Anterior cingulate cortex (tissue), 58 donors: ENCODE measurements at regions not wholly inside any gene's neighbourhood (a gene's known extent, or its start where the extent isn't known, plus 50 kb on each side); places are given as distances from the start of the nearest gene placed in this dataset.

ENCODE experiments used
- DNase-seq, 58 donors: peaks; one replicate each; lab custom pipeline; 2025; lab: John Stamatoyannopoulos, UW

DNA sequence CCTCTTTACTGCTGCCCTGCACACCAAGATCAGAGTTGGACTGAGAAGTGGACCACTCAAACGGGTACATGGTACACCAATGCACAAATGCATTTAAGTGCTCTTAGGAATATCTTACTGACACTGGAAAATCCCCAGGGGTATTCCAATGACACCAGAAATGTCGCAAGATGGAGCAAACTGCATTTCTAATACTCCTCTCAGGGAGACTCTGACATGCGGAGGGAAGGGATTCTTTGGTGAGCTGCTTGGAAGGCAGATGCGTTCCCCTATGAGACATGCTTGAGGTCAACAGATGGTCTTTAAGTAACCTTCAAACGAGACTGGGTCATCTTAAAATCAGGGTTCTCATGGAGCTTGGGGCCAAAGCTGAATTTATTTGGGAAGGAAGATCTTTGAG lies 521.8 kb upstream of the TCF4 start:
- DNase-seq: no peak

DNA sequence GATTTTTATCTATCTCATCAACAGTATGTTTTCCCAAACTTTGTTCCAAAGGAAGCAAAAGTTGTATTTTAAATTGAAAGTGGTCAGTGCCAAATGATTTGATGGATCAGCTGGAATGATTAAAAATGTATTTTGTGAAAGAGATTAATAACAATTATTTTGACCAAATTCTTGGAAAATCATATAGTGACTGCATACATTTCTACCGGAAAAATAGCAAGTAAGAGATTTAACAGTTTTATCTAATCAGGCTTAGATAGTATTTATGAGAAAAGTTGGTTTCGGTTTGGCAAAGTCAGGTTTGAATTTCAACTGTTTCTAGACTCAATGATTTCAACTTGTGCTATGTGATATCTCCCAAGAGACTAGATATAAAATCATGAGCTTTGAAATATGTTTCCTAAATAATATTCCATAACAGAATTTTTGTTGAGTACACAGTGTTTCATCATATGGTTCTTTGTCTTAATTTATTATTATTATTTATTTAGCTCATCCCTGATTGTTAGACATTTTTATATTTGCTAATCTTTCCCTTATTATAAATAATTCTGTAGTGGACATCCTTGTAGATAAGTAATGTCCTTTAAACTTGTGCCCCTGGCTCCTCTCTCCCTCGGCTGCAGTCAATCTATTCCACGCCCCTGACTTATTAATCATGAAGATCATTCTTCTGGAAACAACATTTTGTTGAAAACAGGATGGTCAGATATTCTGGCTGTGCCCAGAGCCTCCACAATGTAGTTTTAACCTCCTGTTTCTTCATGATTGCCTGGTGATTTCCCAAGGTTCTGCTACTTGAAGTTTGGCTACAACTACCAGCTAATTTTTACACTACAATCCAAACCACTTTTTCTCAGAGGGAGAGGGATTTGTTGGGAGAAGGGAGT lies 520.7 kb upstream of the TCF4 start:
- DNase-seq: no peak

DNA sequence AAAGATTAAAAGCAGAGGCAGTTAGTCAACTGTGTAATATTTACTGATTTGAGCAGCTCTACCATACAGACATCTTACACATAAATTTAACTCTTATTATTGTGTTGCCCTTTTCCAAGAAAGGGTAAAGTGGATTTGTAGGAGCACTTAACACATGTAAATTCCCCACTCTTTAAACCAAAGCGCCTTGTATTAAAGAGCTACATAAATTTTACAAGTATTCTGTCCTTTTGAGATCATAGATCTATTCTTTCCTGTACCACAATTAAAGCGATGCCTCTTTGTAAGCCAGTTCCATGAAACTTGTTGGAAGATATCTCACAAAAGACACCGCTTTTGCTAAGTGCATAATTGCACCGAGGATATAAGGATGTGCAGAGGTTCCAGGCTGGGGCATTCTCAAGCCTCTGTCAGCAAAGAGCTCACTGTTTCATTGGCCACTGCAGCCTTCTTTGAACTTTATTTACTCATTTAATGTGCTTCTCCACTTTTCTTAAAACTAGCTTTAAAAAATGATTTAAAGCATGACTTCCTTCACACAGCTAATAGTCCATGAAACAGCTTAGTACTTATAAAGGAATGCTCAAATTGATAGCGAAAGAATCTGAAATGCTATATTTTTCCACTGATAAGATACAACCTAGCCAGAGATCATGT lies 520.0 kb upstream of the TCF4 start:
- DNase-seq: no peak

DNA sequence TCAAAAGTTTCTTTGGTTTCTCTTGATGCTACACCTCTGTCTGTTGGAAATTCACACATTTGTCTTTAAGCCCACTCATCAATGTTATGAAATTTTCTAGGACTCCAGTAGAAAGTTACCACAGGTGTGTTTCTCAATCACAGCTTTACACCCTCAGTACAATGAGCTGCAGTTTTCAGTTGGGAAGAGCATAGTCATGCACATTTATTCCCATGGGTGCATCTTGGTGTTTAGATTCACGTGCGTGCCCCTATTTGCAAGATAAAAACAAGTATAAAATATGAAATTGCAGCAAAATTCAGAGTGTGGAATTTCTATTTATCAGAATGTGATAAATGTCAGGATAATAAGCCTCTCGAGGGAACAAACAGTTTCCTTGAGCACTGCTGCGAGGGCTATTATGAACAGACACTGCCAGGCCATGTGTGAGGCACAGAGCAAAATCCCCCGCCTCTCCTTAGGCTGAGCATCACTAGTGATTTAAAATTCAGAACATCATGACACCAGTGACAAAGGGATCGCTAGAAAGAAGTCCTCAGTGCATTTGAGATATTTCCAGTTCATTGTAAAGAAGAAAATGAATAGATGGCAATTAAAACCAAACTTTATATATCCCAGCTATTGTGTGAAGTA lies 512.2 kb upstream of the TCF4 start:
- DNase-seq: no peak

DNA sequence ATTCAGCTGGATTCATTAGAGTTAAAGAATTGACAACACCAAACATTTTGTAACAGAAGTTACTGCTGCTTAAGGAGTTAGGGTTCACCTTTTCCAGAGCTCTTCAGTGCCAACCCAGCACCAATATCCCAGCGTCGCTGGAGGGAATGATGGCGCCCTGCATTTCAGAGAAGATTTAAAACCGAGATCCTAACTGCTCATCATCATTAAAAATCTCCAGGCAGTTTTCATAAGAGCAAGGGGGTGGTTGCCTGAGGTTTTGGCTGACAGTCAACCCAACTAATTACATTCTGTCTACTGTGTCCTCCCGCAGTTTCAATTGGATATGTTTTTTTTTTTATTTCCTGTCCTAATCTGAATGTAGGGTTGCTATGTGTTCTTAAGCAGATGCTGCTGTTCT lies 509.6 kb upstream of the TCF4 start:
- no peak for DNase-seq

DNA sequence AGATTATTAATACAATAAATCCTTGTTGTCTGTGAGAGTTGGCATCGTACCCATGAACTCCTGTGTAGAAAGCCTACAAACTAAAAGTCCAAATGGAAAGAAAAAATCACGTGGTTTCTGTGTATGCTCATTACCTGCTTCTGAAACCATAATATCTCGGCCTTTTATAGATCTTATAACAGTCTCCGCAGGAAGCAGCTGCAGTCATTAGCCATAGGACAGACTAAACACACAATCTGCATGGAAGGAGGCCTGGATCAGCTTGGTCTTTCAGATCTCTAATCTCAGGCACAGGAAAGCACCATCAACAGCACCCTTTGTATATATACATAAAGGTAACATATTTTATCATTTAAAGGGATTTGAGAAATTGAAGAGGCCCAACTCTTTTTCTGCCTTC lies 508.9 kb upstream of the TCF4 start:
- DNase-seq: no peak

DNA sequence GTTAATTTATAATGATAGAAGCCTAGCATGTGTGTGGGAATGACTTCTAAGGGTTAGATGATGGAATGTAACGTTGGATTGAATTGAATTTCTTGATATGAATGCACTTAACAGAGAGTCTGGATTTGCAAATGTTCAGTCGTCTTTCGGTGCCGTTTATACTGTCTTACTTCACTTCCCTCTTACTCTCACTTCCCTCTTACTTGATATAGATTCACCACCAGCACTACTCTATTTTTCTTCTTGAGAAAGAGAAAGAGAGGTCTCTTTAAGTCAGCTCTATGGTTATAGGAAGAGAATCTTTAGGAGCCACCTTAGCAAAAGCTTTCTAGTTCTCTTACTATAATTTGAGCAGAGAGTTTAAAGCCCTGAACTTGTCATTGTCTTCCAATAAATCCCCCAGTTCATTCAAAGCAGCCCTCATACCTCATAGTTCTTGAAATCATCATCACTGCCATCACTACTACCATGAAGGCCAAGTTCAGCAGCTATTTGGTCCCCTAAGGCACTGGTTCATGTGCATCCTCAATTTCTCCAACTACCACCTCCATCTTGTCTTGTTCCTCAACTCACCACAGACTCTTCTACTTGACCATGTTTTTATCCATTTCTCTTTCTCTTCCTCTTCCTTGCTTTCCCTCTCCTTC lies 501.7 kb upstream of the TCF4 start:
- no peak for DNase-seq

DNA sequence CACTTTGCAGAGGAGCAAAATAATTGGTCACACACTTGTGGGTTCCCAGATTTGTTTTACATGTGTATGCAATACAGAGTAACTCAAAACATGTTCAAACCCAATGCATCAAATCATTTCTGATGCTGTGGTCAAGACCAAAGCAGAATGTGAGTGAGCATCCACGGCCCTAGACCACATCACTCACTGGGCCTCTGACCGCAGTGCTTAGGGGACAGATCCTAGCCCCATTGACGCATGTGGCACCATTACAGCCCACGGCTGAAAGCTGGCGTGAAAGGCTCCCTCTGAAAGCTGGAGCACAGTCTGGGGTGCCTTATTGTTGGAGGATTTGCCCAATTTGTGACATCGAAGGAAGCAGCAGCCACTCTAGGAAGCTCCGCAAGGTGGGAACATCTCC lies 498.8 kb upstream of the TCF4 start:
- DNase-seq: no peak

DNA sequence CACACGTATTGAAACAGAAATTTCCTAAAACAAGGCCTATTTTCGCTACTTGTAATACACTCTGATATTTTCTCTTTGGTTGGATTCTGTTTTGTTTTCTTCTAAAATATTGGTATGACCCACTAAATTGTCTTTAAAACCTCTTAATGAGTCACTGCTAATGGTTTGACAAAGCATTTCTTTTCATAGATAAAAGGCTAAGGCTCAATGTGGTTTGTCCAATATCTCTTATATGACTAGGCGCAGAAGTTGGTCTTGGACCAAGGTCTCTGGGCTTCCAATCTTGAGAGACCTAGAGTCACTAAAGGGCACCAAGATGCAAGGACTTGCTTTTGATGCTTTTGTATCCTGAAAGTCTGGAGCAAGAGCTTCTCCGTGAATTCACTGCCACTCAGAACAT lies 498.2 kb upstream of the TCF4 start:
- no peak for DNase-seq

DNA sequence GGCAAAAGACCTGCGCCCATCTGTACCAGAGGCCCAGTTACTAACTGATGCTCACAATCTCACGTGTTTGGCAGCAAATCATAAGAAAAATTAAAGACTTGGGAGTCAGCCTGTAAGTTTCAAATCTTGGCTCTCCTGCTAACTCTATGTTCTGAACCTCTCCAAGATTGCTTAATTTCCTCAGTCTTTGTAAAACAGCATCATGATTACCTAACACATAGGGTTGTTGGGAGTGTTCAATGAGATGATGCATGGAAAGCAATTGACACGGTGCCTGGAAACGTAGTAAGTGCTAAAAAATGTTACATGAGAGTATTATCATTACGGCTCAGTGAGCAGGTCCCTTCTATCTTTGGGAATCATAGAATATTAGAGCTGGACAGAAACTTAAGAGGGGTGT lies 497.6 kb upstream of the TCF4 start:
- no peak for DNase-seq

DNA sequence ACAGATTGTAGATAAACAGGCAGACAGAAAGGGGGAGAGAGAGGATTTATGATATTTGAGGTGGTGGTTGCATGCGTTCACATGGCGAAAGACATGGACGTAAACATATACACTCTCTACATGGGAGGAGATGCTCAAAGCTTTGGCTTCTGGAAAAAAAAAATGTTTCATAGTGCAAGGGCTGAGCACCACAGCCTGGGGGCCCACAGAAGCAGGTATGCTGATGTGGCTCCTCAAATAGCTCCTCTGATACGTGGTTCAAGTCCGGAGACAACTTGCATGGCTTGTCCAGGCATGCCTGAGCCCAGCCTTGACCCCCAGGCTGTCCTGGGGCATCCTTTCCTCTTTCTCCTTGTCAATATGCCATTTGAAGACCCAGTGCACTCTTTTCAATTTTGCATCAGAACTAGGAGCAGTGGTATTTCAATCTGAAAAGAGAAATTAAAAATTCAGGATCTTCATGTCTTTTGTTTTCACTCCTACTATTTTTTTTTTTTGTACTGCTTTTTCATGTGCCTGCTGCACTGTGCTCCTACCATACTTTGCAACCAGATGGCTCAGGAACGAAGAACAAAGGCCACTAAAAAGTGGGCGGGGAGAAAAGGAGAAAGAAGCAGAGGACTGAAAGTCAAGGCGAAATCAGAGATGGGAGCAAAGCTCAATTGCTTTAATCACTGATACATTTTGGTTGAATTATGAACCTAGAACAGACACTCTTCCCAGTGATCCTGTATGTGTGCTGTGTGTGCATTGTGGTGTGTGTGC lies 495.7 kb upstream of the TCF4 start:
- peak in 2 of 58 donors; percentile 4 to 14 for DNase-seq

DNA sequence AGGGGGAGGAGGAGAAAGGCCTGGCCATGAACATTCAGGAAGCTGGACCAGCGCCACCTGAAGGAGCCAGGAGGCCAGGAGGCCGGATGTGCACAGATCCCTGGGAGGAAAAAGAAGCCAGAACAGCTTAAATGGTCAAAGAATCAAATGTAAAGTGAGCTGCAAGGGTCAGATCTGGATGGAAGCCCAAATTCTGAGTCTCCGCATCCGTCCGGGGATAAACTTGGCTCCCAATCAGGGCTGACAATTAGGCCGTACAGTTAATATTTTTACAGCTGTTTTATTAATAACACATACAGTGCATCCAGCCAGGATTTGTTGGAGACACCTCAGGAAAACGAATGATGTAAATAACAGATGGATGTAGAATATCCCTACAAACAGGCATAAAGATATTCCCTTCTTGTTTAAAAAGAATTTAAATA lies 495.1 kb upstream of the TCF4 start:
- DNase-seq: peak in 5 of 58 donors; percentile 1 to 7 (median 5)

DNA sequence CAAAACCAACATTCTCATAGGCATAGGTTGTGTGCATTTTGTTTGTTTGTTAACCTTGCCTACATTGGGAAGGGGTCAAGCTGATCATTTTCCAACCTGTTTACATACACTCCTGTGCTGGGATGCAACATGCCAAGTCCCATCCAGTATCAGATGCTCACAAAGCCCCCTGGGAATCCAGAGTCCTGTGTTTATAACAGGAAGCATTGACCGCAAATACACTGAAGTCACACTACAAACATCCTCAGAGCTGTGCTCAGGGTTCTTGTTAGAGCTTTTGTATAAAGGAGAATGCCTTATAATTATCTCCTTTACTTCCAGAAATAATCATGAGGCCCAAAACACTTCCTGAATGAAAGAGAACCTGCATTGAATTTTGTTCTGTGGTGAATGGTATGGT lies 488.7 kb upstream of the TCF4 start:
- DNase-seq: no peak

DNA sequence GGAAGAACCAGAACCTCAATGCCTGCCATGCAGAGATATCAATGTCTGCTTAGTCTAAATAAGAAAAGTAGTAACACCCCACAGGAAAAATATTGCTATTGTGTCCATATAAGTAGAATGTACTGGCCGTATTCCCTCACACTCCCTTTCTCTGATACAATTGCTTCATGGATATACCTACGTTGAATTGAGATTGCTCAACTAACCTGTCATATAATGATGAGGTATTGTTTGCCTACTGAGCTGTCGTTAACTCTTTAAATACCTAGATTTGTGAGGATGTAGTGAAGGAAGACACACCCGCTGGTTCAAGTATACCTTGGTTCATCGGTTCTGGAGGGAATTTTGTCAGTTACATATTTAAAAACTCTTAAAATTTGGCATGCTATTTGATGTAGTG lies 480.7 kb upstream of the TCF4 start:
- DNase-seq: no peak

DNA sequence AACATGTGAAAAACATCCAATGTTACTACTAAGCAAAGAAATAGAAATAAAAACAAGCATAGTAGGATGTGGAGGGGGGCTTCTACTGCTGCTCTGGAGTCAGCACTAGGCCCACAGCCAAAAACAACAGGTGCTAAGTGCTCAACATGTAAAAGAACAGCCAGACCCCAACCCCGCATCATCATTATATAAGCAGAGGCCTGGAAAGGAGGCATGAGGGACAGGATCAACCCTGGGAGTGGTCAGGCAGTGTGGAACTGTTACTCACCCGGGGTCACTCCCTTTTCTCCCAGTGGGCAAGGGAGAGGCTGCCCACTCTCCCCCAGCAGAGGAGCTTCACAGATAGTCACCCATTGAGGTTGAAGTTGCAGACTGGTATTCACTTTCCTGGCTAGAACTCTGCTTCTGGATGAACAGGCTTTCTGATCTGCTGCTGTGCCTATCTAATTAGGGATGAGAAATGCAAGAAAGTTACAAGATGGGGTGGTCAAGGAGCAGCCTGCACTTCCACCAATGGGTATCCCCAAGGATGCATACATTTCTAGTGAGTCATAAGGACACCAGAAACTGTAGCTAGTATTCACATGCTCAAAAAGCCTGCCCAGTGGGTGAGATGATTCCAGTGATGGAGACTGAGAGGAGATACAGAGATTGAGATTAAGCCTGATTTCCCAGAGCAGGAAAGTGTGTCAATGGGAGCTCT lies 480.1 kb upstream of the TCF4 start:
- DNase-seq: no peak

DNA sequence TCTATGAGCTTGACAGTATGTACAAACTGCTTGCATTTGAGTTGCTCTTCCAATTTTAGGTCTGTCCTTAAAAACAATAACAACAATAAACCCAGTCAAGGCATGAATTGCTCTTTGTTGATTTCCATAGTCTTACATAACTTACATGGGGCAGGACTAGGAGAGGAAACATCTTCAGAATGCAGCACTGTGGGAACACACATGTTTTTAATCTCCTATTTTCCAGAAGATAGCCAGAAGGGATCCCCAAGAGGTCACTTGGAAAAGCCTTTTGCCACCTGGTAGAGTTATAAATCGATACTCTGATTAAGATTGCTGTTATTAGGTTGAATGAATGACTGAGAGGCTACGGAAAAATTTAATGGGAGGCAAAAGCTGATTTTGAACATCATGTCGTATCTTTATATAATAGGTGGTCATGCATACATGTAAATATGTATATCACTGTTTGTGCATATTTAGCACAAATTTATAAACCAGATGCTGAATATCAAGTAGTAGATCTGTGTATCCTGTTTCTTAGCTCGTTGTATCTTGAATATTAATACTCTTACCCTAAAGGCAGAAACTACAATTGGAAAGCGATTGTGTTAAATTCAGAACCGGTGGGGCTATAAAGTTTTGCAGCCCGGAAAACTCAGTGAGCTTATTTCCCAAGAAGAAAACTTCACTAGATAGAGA lies 479.4 kb upstream of the TCF4 start:
- peak in 1 of 58 donors; percentile 16 for DNase-seq

DNA sequence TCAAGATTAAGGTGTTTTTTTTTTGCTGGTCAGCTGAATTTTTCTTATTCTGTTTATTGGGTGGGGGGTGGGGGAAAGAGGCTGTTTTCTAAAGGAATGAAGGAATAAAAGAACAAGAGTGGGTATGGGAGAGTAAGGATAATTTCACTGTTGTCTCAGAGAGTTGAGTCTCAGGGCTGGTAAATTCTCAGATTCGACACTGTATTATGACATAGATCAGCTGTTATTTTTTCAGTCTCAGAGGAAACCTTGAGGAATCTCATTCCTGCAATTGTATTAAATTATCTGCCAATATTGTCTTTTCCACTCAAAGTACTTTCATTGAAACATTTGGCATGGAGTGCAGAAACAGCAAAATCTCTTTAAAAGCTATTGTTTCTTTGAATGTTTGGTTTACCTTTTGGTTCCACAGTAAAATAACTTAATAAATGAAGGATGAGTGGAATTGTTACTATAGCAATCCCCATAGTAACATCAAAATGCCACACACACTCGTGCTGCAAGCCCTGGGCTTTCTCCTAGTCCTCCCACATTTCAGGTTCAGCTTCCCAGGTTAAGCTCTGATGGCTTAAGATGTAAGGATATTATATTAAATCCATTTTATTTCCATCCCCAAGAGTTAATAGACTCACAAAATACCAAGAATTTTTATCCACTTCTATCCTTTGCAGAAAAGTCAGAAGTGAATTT lies 478.7 kb upstream of the TCF4 start:
- DNase-seq: no peak

DNA sequence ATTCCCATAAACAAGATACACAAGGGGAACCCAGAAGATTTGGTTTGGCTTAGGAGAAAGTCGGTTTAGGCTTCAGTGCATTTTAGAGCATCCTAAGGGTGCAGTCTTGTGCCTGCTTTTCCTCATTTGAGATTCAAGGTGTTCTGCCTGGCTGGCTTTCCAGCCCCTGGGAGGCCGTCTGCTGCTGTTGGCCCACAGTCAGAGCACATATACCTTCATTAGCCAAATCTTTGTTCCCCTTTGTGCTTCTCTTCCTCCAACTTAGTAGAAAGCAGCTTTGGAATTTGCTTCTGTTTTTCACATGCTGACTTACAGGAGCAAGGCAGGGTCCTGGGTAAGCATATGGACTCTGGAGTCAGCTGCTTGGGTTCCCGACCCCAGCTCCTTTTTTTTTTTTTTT lies 477.1 kb upstream of the TCF4 start:
- no peak for DNase-seq

DNA sequence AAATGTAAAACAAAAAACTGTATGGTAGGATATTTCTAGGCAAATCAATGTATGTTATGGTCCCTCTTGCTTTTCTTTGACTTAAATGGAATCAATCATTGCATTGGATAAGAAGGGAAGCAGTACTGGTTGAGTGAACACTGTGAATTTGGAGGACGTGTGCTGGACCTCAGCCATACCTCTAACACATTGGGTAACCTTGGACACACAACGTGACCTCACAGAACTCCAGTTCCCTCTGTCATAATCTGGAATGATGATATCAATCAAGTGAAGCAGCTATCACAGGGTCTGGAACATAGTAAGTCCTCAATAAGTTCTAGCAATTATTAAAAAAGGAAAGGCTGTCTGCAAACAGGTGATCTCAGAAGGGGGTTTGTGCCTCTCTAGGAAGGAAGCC lies 474.9 kb upstream of the TCF4 start:
- no peak for DNase-seq
